NOMO-1 (cell line): ENCODE measurements at regions not wholly inside any gene's neighbourhood (a gene's known extent, or its start where the extent isn't known, plus 50 kb on each side); places are given as distances from the start of the nearest gene placed in this dataset.
"Not testable (repeated sequence)": the region's sequence is repeated elsewhere in the genome, so short reads cannot be mapped to it uniquely, and the experiment has no call there.

Experiments
- DNase-seq, 2 experiments: peaks; one replicate each; lab custom pipeline; 2025; ENCODE audit not compliant: unreplicated experiment in 2 of 2; lab: John Stamatoyannopoulos, UW

DNA sequence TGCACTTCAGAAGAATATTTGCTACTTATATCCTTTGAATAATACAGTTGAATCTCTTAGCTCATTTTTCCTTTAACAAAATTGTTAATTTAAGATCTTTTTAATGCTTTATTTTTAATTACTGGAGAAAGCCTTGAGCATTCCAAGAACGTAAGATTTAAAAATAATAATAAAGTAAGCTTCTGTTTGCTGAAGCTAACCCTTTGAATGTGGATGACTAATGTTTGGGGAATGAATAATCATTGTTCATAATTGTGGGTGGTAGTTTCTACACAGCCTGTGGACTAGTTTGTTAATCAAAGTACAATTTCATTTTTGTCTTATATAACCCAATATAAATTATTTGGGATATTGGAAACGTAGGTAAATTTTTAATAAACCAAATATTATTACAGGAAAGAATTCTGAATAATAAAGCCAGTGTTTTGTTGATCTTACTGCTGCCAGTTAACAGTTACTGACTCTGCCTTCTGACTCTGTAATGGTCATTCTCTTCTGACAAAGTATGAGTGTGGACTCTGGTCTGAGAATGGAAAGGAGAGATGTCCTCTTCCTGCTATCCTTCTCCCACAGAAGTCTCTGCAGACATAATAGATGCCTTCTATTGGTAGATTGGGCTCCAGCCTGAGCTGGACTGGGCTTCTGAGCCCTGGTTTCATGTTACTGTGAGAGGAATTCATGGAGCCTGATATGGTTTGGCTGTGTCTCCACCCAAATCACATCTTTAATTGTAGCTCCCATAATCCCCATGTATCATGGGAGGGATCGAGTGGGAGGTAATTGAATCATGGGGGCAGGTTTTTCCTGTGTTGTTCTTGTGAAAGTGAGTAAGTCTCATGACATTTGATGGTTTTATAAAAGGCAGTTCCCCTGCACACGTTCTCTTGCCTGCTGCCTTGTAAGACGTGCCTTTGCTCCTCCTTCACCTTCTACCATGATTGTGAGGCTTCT lies 292.7 kb upstream of the SLC39A10 start:
- no peak for DNase-seq

GRCh38 chr2:195363496-195363895 lies 293.5 kb upstream of the SLC39A10 start:
- no peak for DNase-seq

DNA sequence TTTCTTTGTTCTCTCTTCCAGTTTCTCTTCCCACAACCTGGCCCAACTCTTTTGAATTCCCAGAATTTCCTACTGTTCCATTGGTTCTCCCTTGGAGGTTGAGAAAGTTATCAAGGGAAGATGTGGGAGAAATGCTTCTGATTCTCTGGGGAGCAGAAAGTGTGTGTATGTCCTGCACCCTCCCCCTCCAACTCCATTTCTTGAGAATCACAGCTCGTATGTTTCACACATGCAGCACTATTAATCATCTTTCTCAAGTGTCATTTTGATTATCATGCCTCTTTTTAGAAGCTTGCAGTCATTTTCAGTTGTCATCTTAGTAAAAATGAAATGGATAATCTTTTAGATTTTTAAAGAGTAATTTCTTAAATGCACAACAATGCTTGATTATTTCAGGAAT lies 296.8 kb upstream of the SLC39A10 start:
- no peak for DNase-seq

DNA sequence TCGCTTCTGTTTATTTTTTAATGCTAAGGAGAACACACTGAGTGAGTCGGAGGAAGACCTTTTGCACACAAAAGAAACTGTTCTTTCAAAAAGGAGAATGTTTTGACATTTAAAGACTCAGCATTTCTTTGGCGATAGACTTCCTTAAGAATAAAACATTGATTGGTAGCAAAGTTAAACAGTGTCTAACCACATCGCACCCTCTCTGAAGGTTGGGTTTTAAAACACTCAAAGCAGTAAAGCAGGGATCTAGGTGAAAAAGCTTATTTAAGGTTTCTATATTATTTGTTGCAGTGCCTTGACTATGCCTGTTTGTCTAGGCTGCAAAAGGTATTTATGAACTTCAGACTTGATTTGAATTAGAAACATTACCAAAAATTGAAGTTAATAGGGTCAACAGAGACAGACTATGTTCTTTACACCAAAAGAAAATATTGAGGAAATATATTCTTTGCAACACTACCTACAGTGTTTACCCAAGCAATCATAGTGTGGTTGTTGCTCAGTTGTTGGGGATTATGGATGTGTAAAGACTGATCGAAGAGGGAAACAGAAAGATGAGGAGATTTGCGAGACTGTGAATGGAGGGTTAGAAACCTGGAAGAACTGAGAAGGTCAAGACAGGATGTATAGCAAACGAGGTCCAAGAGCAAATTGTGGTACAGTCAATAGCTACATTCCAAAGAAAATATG lies 297.8 kb upstream of the SLC39A10 start:
- DNase-seq = no peak

DNA sequence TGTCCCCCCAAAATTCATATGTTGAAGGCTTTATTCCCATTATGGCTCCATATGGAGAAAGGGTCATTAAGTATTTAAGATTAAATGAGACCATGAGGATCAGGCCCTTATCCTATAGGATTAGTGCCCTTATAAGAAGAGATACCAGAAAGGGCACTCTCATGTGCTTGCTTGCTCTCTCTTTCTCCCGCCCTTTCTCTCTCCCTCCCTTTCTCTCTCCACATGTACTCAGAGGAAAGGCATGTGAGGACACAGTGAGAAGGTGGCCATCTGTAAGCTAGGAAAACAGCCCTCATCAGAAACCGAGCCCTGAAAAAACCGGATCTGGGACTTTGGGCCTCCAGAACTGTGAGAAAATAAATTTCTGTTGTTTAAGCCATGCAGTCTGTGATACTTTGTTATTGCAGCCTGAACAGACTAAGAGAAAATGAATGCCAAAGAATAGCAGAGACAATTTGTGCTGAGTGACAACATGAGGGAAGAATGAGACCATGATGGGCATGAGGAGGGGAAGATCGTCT lies 300.0 kb upstream of the SLC39A10 start:
- no peak for DNase-seq

DNA sequence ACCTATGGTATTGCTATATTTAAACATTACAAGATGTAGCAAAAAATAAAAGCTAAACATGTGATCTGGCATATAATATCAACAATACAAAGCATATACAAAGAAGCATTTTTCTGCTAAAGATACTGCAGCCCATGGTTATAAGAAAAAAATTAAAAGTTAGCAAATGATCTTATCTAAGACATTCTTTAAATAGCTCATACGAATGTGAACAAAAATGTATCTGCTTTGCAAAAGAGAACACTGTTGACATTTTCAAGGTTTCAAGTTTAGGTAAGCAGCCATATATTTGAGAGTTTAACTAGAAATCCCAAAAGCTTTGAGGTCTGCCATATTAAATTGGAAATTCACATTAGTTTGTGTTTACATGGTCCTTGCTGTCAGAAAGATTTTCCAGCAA lies 301.0 kb upstream of the SLC39A10 start:
- DNase-seq = no peak

- peak in 1 of 2 experiments; percentile 43 for DNase-seq
Measured at GRCh38 chr2:195352581-195352980, 304.4 kb upstream of the SLC39A10 start.

GRCh38 chr2:195343942-195344530 lies 313.0 kb upstream of the SLC39A10 start:
- peak in 1 of 2 experiments; percentile 9 for DNase-seq

- peak in 1 of 2 experiments; percentile 81 for DNase-seq
Measured at GRCh38 chr2:195343540-195343939, 313.5 kb upstream of the SLC39A10 start.

DNA sequence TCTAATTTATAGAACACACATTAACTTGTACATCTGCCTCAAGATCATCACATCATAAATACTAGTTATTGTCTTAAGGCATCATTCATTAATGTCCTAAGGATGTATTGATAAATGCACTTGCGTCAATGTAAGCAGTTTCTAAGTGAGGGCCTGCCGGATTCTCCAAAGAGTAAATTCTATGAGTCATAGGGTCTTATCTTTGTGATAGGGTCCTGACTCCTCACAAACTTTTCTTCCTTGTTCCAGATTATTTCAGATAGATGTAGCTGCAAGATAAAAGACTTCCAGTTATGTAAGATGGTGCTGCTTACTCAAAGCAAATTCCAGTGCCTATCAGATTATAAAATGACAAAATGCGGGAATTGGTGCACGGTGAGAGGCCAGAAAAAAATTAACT lies 315.0 kb upstream of the SLC39A10 start:
- no peak for DNase-seq

GRCh38 chr2:195338856-195339255 lies 318.2 kb upstream of the SLC39A10 start:
- DNase-seq = peak in 1 of 2 experiments; percentile 60

- DNase-seq = peak; percentile 63 to 85
Measured at GRCh38 chr2:195337597-195337996, 319.4 kb upstream of the SLC39A10 start.

GRCh38 chr2:195333869-195334268 lies 323.2 kb upstream of the SLC39A10 start:
- no peak for DNase-seq

GRCh38 chr2:195331966-195332365 lies 325.1 kb upstream of the SLC39A10 start:
- no peak for DNase-seq

DNA sequence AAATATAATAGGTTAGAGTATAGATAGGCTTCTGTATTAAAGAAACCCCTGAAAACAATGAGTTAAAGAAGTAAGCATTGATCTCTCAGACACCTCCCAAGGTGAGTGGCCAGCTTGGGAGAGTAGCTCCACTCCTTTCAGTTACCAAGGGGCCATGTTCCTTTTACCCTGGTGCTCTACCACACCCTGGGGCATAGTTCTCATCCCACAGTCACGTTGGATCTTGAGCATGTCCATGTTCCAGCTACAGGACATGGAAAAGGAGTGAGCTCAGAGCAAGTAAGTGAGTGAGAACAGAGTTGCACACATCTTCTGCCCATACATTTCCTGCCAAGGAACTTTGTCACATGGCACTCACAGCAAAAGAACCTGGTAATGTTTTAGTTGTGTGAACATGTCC lies 325.9 kb upstream of the SLC39A10 start:
- DNase-seq = no peak

- peak; percentile 62 to 99 for DNase-seq
Measured at GRCh38 chr2:195330513-195330956, 326.5 kb upstream of the SLC39A10 start.

GRCh38 chr2:195329784-195330183 lies 327.2 kb upstream of the SLC39A10 start:
- DNase-seq = not testable (repeated sequence)

GRCh38 chr2:195326537-195326936 lies 330.5 kb upstream of the SLC39A10 start:
- no peak for DNase-seq

GRCh38 chr2:195322324-195322723 lies 334.7 kb upstream of the SLC39A10 start:
- no peak for DNase-seq

DNA sequence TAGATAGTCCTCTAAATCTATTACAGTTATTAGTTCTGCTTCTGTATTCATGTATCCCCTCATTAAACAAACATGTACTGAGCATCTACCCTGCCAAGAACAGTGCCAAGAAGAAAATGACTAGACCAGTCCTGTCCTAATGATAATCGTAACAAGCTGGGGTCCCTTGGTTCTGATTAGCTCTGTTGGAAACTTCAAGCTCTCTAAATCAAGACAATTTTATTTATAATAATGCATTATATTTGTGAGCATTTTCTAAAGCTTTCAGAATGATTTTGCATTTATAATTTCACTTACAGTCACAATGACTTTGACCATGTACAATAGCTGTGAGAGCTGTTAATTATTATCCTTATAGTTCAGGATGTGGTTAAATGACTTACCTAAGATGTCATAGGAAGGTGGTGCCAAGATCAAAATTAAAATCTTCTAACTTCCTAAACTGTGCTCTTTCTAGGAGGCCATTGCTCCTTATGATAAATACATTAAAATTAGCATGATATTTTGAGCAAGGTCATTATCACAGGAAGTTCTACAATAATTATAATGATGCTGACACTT lies 336.5 kb upstream of the SLC39A10 start:
- no peak for DNase-seq
